DOHH2 (cell line): ENCODE measurements at regions not wholly inside any gene's neighbourhood (a gene's known extent, or its start where the extent isn't known, plus 50 kb on each side); places are given as distances from the start of the nearest gene placed in this dataset.

ENCODE experiments used
- H3F3A ChIP-seq: fragments of 200-600 bp; sonication (generic), shearing (Covaris generic); 2 replicates; pipeline ENCODE4 v1.6.0; 2016; ENCODE audit warnings: antibody characterized with exemption, mild to moderate bottlenecking; ENCODE audit not compliant: control insufficient read depth, insufficient read depth
- H3K27ac ChIP-seq: fragments of 200-600 bp; sonication (generic); 2 replicates; pipeline ENCODE4 v1.5.1; 2014; ENCODE audit warnings: low read depth, mild to moderate bottlenecking, low read length, moderate library complexity
- H3K27me3 ChIP-seq: fragments of 200-600 bp; sonication (generic); 2 replicates; pipeline ENCODE4 v1.6.1; 2014; ENCODE audit warnings: mild to moderate bottlenecking, low read length, mixed read lengths; ENCODE audit not compliant: control insufficient read depth
- H3K36me3 ChIP-seq: fragments of 200-600 bp; sonication (generic); 2 replicates; pipeline ENCODE4 v1.6.1; 2014; ENCODE audit warnings: mild to moderate bottlenecking, low read length, moderate library complexity, mixed read lengths; ENCODE audit not compliant: control insufficient read depth
- H3K4me1 ChIP-seq: fragments of 200-600 bp; sonication (generic); 2 replicates; pipeline ENCODE4 v1.6.1; 2014; ENCODE audit warnings: mild to moderate bottlenecking, low read length, mixed read lengths; ENCODE audit not compliant: control insufficient read depth
- H3K4me2 ChIP-seq: fragments of 200-600 bp; sonication (generic); 2 replicates; pipeline ENCODE4 v1.6.0; 2014; ENCODE audit warnings: mild to moderate bottlenecking, low read length, moderate library complexity
- H3K4me3 ChIP-seq: fragments of 200-600 bp; sonication (generic); 2 replicates; pipeline ENCODE4 v1.5.1; 2014; ENCODE audit warnings: mild to moderate bottlenecking, low read length, mixed read lengths
- H3K79me2 ChIP-seq: fragments of 200-600 bp; sonication (generic); 2 replicates; pipeline ENCODE4 v1.6.1; 2014; ENCODE audit warnings: mild to moderate bottlenecking, low read length, mixed read lengths; ENCODE audit not compliant: control insufficient read depth
- H3K9me2 ChIP-seq: fragments of 200-600 bp; sonication (generic); replicated peaks from 2 replicates; pipeline ENCODE4 v1.6.1; 2014; ENCODE audit warnings: mild to moderate bottlenecking, low read length, mixed read lengths; ENCODE audit not compliant: control insufficient read depth
- H3K9me3 ChIP-seq: fragments of 200-600 bp; sonication (generic); 2 replicates; pipeline ENCODE4 v1.6.1; 2014; ENCODE audit warnings: antibody characterized with exemption, low read length, mixed read lengths; ENCODE audit not compliant: control insufficient read depth, insufficient read depth
- H4K20me1 ChIP-seq: fragments of 200-600 bp; sonication (generic); 2 replicates; pipeline ENCODE4 v1.6.0; 2014; ENCODE audit warnings: low read depth, mild to moderate bottlenecking, antibody characterized with exemption, low read length, moderate library complexity; ENCODE audit not compliant: control insufficient read depth, insufficient read depth
- CTCF ChIP-seq: fragments of 200-600 bp; sonication (generic); IDR thresholded peaks from one replicate; pipeline ENCODE4 v1.5.1; 2014; ENCODE audit warnings: antibody characterized with exemption, mild to moderate bottlenecking, low read depth, low read length; ENCODE audit not compliant: poor library complexity, severe bottlenecking
- EZH2phosphoT487 ChIP-seq: fragments of 200-600 bp; sonication (generic); IDR thresholded peaks from 2 replicates; pipeline ENCODE4 v1.6.1; 2017; ENCODE audit warnings: borderline replicate concordance, mild to moderate bottlenecking, antibody characterized with exemption, low read length, moderate library complexity, mixed read lengths

GRCh38 chr4:106618956-106619355 lies 250.4 kb upstream of the GIMD1 start:
- Histone ChIP-seq H3K27me3 (no peaks in the 10 kb centered on the region), H3K4me3 (no peak overlapping the region), H3F3A (no peaks in the 10 kb centered on the region), H3K27ac (no peak overlapping the region), H3K9me2 (no peaks in the 10 kb centered on the region), H3K9me3 (no peaks in the 10 kb centered on the region), H4K20me1 (no peaks in the 10 kb centered on the region), H3K4me2 (no peak overlapping the region), H3K79me2 (no peaks in the 10 kb centered on the region), H3K36me3 (no peaks in the 10 kb centered on the region), H3K4me1 (no peaks in the 10 kb centered on the region)
- no peak for TF ChIP-seq EZH2phosphoT487

DNA sequence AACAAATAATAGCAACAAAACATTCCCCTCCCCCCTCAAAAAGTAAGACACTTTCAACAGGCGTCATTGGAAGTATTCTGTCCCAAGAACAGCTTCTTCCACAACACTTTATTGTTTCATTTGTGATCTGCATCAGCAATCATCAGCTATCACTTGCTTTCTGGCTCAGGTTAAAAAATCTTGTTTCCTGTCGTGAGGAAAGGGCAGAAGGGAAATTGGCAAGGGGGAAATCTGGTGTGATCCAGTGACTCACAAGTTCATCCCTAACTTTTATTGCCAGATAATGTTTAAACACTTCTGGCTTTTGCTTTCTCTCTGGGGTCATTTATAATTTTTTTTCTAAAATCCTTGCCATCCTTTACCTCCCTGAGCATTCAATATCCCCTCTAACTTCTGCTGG lies 247.4 kb upstream of the GIMD1 start:
- no peaks in the 10 kb centered on the region for H3K9me2 ChIP-seq
- no peak overlapping the region for H3K4me2 ChIP-seq
- H3K27me3 ChIP-seq: no peaks in the 10 kb centered on the region
- H3K27ac ChIP-seq: no peak overlapping the region
- H3K36me3 ChIP-seq: no peaks in the 10 kb centered on the region
- H3K4me3 ChIP-seq: no peak overlapping the region
- no peaks in the 10 kb centered on the region for H3K4me1 ChIP-seq
- TF ChIP-seq CTCF (no peak), EZH2phosphoT487 (no peak)
- no peaks in the 10 kb centered on the region for H4K20me1 ChIP-seq
- no peaks in the 10 kb centered on the region for H3K79me2 ChIP-seq
- no peaks in the 10 kb centered on the region for H3K9me3 ChIP-seq
- H3F3A ChIP-seq: no peaks in the 10 kb centered on the region

DNA sequence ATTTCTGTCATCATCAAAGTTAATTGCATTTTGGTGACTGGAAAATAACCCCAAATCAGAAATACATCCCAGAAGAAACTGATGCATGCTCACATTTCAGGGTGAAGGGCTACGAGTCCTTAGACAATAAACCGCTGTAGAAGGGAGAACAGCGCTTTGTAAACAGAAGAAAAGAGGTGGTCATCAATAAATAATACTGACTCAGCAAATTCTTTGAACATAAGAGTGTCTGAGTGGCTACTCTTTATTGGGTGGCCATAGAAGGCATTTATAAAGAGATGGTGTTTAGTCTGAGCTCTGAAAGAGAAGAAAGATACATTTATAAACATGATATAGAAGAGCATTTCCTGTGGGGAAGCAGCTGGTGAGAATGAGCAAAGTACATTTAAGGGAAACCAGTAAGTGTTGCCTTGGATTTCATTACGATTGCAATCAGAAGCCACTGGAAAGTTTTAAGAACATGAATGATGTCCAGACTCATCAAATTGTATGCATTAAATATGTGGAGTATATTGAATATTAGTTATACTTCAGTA lies 246.9 kb upstream of the GIMD1 start:
- Histone ChIP-seq H3K27ac (no peak overlapping the region), H3K36me3 (no peaks in the 10 kb centered on the region), H3K4me3 (no peak overlapping the region), H4K20me1 (no peaks in the 10 kb centered on the region), H3K79me2 (no peaks in the 10 kb centered on the region), H3K27me3 (no peaks in the 10 kb centered on the region), H3K4me1 (no peaks in the 10 kb centered on the region), H3K4me2 (no peak overlapping the region), H3K9me3 (no peaks in the 10 kb centered on the region), H3K9me2 (no peaks in the 10 kb centered on the region), H3F3A (no peaks in the 10 kb centered on the region)
- TF ChIP-seq CTCF (no peak), EZH2phosphoT487 (no peak)

GRCh38 chr4:106614441-106614840 lies 245.9 kb upstream of the GIMD1 start:
- Histone ChIP-seq H3K79me2 (no peaks in the 10 kb centered on the region), H3K4me1 (no peaks in the 10 kb centered on the region), H3K9me3 (no peaks in the 10 kb centered on the region), H3K4me3 (no peak overlapping the region), H3K9me2 (no peaks in the 10 kb centered on the region), H3K4me2 (no peak overlapping the region), H3K27me3 (no peaks in the 10 kb centered on the region), H4K20me1 (no peaks in the 10 kb centered on the region), H3K27ac (no peak overlapping the region), H3F3A (no peaks in the 10 kb centered on the region), H3K36me3 (no peaks in the 10 kb centered on the region)
- no peak for TF ChIP-seq CTCF
- TF ChIP-seq EZH2phosphoT487: no peak
